ENCODE measurements at regions not wholly inside any gene's neighbourhood (a gene's known extent, or its start where the extent isn't known, plus 50 kb on each side); places are given as distances from the start of the nearest gene placed in this dataset.

- no peak for DNase-seq (ENCODE audit: low spot score)
- Mint-ChIP-seq H3K27me3 (ENCODE audit: insufficient read depth, low read depth) (peaks cover 5% of the 10 kb centered on the region), H3K4me1 (no peaks in the 10 kb centered on the region), H3K4me3 (no peak overlapping the region), H3K36me3 (no peaks in the 10 kb centered on the region), H3K9me3 (no peaks in the 10 kb centered on the region), H3K27ac (no peak overlapping the region)
- no peaks in the 10 kb centered on the region for H4K20me1 ChIP-seq (ENCODE audit: low read depth)
- H3K79me2 ChIP-seq (ENCODE audit: low read depth), result no peaks in the 10 kb centered on the region
- no peaks in the 10 kb centered on the region for H3K27me3 ChIP-seq
- TF ChIP-seq EZH2 (IDR thresholded peaks at IDR 0.05), result no peak
- TF ChIP-seq EZH2phosphoT487 (IDR thresholded peaks at IDR 0.05), result no peak
- TF ChIP-seq CTCF (IDR thresholded peaks at IDR 0.05), result no peak
- H3F3A ChIP-seq (ENCODE audit: low read depth), result no peaks in the 10 kb centered on the region
- H3K9ac ChIP-seq, result no peak overlapping the region
- no peak overlapping the region for H3K27ac ChIP-seq
- no peaks in the 10 kb centered on the region for H3K36me3 ChIP-seq
- no peaks in the 10 kb centered on the region for H3K4me1 ChIP-seq
- H2AFZ ChIP-seq (replicated peaks), result no peak overlapping the region
- no peaks in the 10 kb centered on the region for H3K9me3 ChIP-seq (ENCODE audit: low read depth)
- H3K4me3 ChIP-seq, result no peak overlapping the region
- H3K4me2 ChIP-seq, result no peak overlapping the region
Measured at GRCh38 chr11:103668859-103669258, 367.6 kb upstream of the DDI1 start.

DNA sequence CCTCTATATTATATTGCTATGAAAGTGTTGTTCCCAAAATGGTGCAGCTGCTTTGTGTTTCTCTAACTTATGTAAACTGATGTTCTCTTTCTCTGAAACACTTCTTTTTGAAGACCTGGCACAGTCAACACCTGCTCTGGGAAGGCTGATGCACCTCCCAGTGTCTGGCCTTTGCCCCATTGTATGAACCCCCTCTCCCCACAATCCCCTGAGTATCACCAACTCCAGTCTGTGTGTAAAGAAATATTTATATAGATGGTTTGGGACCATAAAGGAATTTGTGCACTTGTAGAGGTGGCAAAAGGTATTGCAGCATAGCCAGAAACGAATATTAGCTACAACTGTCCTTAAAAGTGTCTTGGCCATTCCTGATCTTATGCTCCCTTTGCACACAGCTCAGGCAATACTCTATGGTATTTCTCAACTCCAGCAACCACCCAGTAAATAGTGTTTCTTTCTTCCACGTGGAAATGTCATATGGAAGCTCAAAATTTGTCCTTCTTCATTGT lies 365.2 kb upstream of the DDI1 start:
- Mint-ChIP-seq H3K4me1 (no peaks in the 10 kb centered on the region), H3K27ac (no peak overlapping the region), H3K9me3 (no peaks in the 10 kb centered on the region), H3K27me3 (ENCODE audit: insufficient read depth, low read depth) (peaks cover 4% of the 10 kb centered on the region), H3K4me3 (no peak overlapping the region), H3K36me3 (no peaks in the 10 kb centered on the region)
- Histone ChIP-seq H3K27ac (no peak overlapping the region), H3K4me2 (no peak overlapping the region), H3K4me1 (no peaks in the 10 kb centered on the region), H4K20me1 (ENCODE audit: low read depth) (no peaks in the 10 kb centered on the region), H2AFZ (replicated peaks) (no peak overlapping the region), H3K9me3 (ENCODE audit: low read depth) (no peaks in the 10 kb centered on the region), H3F3A (ENCODE audit: low read depth) (no peaks in the 10 kb centered on the region), H3K79me2 (ENCODE audit: low read depth) (no peaks in the 10 kb centered on the region), H3K27me3 (no peaks in the 10 kb centered on the region), H3K4me3 (no peak overlapping the region), H3K36me3 (no peaks in the 10 kb centered on the region), H3K9ac (no peak overlapping the region)
- no peak for DNase-seq (ENCODE audit: low spot score)
- TF ChIP-seq EZH2phosphoT487 (IDR thresholded peaks at IDR 0.05), result no peak
- TF ChIP-seq EZH2 (IDR thresholded peaks at IDR 0.05), result no peak
- TF ChIP-seq CTCF (IDR thresholded peaks at IDR 0.05), result peak; percentile 13

DNA sequence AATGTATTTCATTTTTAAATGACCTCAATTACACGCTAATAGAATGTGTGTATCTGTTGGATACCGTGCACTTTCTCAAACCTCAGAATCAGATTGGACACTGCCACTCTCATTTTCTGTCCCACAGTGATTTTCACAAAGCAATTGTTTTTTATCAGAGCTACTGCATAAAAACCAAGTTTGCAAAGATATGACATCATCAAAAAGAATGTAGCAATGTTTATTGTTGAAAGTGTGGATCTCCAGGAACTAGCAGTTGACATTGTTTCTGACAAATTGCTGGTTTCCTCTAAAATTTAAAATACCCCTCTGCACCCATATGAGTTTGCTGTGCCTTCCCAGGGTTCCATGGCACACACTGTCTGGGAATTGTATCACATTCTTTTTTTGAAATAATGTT lies 362.7 kb upstream of the DDI1 start:
- no peaks in the 10 kb centered on the region for H3K4me1 Mint-ChIP-seq
- Histone ChIP-seq H3F3A (ENCODE audit: low read depth) (no peaks in the 10 kb centered on the region), H2AFZ (replicated peaks) (no peak overlapping the region), H3K9ac (no peak overlapping the region), H3K9me3 (ENCODE audit: low read depth) (no peaks in the 10 kb centered on the region), H3K79me2 (ENCODE audit: low read depth) (no peaks in the 10 kb centered on the region), H3K27ac (no peak overlapping the region), H3K4me1 (no peaks in the 10 kb centered on the region), H4K20me1 (ENCODE audit: low read depth) (no peaks in the 10 kb centered on the region), H3K4me3 (no peak overlapping the region), H3K27me3 (no peaks in the 10 kb centered on the region), H3K4me2 (no peak overlapping the region), H3K36me3 (no peaks in the 10 kb centered on the region)
- no peak for TF ChIP-seq EZH2phosphoT487 (IDR thresholded peaks at IDR 0.05)
- no peak for TF ChIP-seq EZH2 (IDR thresholded peaks at IDR 0.05)
- no peak for TF ChIP-seq CTCF (IDR thresholded peaks at IDR 0.05)
- no peaks in the 10 kb centered on the region for H3K36me3 Mint-ChIP-seq
- DNase-seq (ENCODE audit: low spot score), result no peak
- no peak overlapping the region for H3K27ac Mint-ChIP-seq
- H3K27me3 Mint-ChIP-seq (ENCODE audit: insufficient read depth, low read depth), result peaks cover 4% of the 10 kb centered on the region
- no peaks in the 10 kb centered on the region for H3K9me3 Mint-ChIP-seq
- H3K4me3 Mint-ChIP-seq, result no peak overlapping the region
